Ascending aorta (tissue), 2 donors: ENCODE measurements at regions not wholly inside any gene's neighbourhood (a gene's known extent, or its start where the extent isn't known, plus 50 kb on each side); places are given as distances from the start of the nearest gene placed in this dataset.

Experiments
- DNase-seq, 2 donors: peaks; one replicate each; pipeline ENCODE4 v3.0.0-alpha.2; 2019; ENCODE audit warnings: low spot score in 2 of 2
- H3K27ac ChIP-seq, 2 donors: fragments of 200-600 bp; sonication (generic); one replicate each; pipeline ENCODE4 v1.5.1; 2016 to 2017; ENCODE audit warnings: mild to moderate bottlenecking in 1 of 2
- H3K27me3 ChIP-seq: fragments of 200-600 bp; sonication (generic); one replicate; pipeline ENCODE4 v1.5.1; 2017
- H3K36me3 ChIP-seq, 2 donors: fragments of 200-600 bp; sonication (generic); one replicate each; pipeline ENCODE4 v1.5.1; 2016
- H3K4me1 ChIP-seq, 2 donors: fragments of 200-600 bp; sonication (generic); one replicate each; pipeline ENCODE4 v1.5.1; 2016 to 2017; ENCODE audit warnings: mild to moderate bottlenecking in 1 of 2
- H3K4me3 ChIP-seq, 2 donors: fragments of 200-600 bp; sonication (generic); one replicate each; pipeline ENCODE4 v1.5.1; 2016 to 2017; ENCODE audit warnings: mild to moderate bottlenecking in 1 of 2
- H3K9me3 ChIP-seq, 2 donors: fragments of 200-600 bp; sonication (generic); one replicate each; pipeline ENCODE4 v1.5.1; 2016
- intact Hi-C: fragments of 100-400 bp; cut with DNase I; formaldehyde crosslinking; loops from one replicate; pipeline ENCODE4 v1.15.1; 2023
- TF ChIP-seq, protein P1 (sequence below), 3 experiments: fragments of 200-600 bp in 2 of 3; fragments of 450-650 bp in 1 of 3; sonication (generic) in 2 of 3; IDR thresholded peaks; one replicate each; pipeline ENCODE4 v1.5.1; 2016 to 2019; ENCODE audit warnings: antibody characterized with exemption in 3 of 3, mild to moderate bottlenecking in 1 of 3, moderate library complexity in 1 of 3

DNA sequence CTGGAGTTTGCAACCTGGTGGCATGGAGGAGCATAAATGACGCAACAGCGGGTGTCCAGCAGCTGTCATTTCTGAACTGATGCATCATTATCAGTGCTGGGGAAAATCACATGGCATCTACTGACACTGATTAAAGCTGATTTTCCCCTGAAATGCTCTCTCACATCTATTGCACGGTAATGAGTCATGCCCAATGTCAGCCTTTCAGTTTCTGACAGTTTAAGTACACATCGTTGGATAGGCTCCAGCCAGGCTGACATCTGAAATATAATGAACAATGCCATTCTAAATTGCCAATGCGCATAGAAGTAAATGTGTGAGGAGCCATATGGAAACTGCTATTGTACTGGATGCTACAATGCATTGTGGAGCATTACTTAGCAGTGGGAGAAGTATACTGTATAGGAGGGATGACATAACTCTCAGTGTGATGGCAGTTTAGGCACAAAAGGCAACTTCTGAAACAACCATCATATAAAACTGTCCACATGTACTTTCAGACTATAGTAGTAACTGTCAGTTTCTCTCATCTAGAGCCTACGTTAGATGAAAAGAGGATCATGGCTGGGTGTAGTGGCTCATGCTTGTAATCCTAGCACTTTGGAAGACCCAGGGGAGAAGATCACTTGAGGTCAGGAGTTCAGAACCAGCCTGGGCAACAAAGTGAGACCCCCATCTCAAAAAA lies 389.3 kb upstream of the DMAC1 start:
- Histone ChIP-seq H3K27ac (no peak overlapping the region), H3K4me3 (no peak overlapping the region), H3K27me3 (no peaks in the 10 kb centered on the region), H3K4me1 (no peaks in the 10 kb centered on the region), H3K9me3 (peaks cover 7 to 20% of the 10 kb centered on the region in 2 donors), H3K36me3 (no peaks in the 10 kb centered on the region)
- no peak for DNase-seq
- intact Hi-C loops, result no loop called here
- TF ChIP-seq, protein P1, sequence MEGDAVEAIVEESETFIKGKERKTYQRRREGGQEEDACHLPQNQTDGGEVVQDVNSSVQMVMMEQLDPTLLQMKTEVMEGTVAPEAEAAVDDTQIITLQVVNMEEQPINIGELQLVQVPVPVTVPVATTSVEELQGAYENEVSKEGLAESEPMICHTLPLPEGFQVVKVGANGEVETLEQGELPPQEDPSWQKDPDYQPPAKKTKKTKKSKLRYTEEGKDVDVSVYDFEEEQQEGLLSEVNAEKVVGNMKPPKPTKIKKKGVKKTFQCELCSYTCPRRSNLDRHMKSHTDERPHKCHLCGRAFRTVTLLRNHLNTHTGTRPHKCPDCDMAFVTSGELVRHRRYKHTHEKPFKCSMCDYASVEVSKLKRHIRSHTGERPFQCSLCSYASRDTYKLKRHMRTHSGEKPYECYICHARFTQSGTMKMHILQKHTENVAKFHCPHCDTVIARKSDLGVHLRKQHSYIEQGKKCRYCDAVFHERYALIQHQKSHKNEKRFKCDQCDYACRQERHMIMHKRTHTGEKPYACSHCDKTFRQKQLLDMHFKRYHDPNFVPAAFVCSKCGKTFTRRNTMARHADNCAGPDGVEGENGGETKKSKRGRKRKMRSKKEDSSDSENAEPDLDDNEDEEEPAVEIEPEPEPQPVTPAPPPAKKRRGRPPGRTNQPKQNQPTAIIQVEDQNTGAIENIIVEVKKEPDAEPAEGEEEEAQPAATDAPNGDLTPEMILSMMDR (IDR thresholded peaks at IDR 0.05), result no peak

- TF ChIP-seq, protein P1 (IDR thresholded peaks at IDR 0.05), result no peak
- no peak for DNase-seq
- H3K9me3 ChIP-seq, result peaks cover under 1 to 3% of the 10 kb centered on the region in 2 donors
Observed at GRCh38 chr9:8186560-8186959, 387.0 kb upstream of the DMAC1 start.

DNA sequence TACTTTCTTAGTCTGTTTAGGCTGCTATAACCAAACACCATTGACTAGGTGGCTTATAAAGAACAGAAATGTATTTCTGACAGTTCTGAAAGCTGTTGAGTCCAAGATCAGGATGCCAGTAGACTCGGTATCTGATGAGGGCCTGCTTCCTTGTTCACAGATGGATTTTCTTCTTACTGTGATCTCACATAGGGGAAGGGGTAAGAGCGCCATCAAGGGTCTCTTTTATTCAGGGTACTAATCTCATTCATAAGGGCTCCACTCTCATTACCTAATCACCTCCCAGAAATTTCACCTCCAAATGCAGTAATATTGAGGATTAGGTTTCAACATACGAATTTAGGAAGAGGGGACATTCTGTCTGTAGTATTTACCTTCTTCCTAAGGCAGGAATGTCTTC lies 384.0 kb upstream of the DMAC1 start:
- intact Hi-C loops, result no loop called here
- TF ChIP-seq, protein P1 (IDR thresholded peaks at IDR 0.05), result no peak
- Histone ChIP-seq H3K36me3 (no peaks in the 10 kb centered on the region), H3K27me3 (no peaks in the 10 kb centered on the region), H3K27ac (no peak overlapping the region), H3K4me3 (no peak overlapping the region), H3K4me1 (no peaks in the 10 kb centered on the region), H3K9me3 (no peaks in the 10 kb centered on the region)
- no peak for DNase-seq

More at GRCh38 chr9:8186560-8186959, 387.0 kb upstream of the DMAC1 start:
- H3K27ac ChIP-seq, result no peak overlapping the region
- H3K36me3 ChIP-seq, result no peaks in the 10 kb centered on the region
- no peaks in the 10 kb centered on the region for H3K27me3 ChIP-seq
- H3K4me3 ChIP-seq, result no peak overlapping the region
- intact Hi-C loops, result no loop called here
- H3K4me1 ChIP-seq, result no peaks in the 10 kb centered on the region

- no peaks in the 10 kb centered on the region for H3K9me3 ChIP-seq
- H3K4me1 ChIP-seq, result no peaks in the 10 kb centered on the region
- H3K36me3 ChIP-seq, result no peaks in the 10 kb centered on the region
- no peaks in the 10 kb centered on the region for H3K27me3 ChIP-seq
- H3K27ac ChIP-seq, result no peak overlapping the region
- intact Hi-C loops, result no loop called here
- no peak for DNase-seq
- TF ChIP-seq, protein P1 (IDR thresholded peaks at IDR 0.05), result no peak
- no peak overlapping the region for H3K4me3 ChIP-seq
Observed at GRCh38 chr9:8179381-8180053, 379.9 kb upstream of the DMAC1 start.

DNA sequence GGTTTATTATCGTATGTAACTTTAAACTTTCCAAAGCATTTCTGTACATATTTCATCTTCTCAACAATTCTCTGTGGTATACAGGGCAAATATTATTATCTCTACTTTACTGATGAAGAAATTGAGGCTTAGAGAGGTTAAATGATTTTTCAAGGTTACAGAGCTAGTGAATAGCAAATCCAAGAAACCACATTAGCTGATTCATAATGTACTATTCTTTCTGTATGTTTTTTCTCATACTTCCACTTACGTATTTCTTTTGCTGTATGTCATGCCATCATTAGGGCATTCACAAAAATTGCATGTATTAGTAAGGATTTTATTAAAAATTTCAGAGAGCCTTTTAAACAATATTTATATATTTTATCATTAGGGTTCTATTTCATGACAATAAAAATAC lies 372.4 kb upstream of the DMAC1 start:
- TF ChIP-seq, protein P1 (IDR thresholded peaks at IDR 0.05), result no peak
- intact Hi-C loops, result no loop called here
- Histone ChIP-seq H3K27ac (no peak overlapping the region), H3K9me3 (no peaks in the 10 kb centered on the region), H3K4me1 (no peaks in the 10 kb centered on the region), H3K4me3 (no peak overlapping the region), H3K27me3 (no peaks in the 10 kb centered on the region), H3K36me3 (no peaks in the 10 kb centered on the region)
- no peak for DNase-seq
